HK-2 (cell line): ENCODE measurements at regions not wholly inside any gene's neighbourhood (a gene's known extent, or its start where the extent isn't known, plus 50 kb on each side); places are given as distances from the start of the nearest gene placed in this dataset.
"Not testable (repeated sequence)": the region's sequence is repeated elsewhere in the genome, so short reads cannot be mapped to it uniquely, and the experiment has no call there.

Experiments
- DNase-seq: peaks from one replicate; pipeline ENCODE4 v3.0.0-alpha.2; 2018; ENCODE audit not compliant: unreplicated experiment

- no peak for DNase-seq
Observed at GRCh38 chr7:41466760-41467384, 236.0 kb downstream of the INHBA start.

GRCh38 chr7:41465571-41465970 is 237.3 kb downstream of the INHBA start:
- DNase-seq, result no peak

- DNase-seq, result no peak
Observed at GRCh38 chr7:41463770-41464470, 239.0 kb downstream of the INHBA start.

- DNase-seq, result no peak
Observed at GRCh38 chr7:41459623-41460261, 243.1 kb downstream of the INHBA start.

GRCh38 chr7:41459183-41459582 is 243.7 kb downstream of the INHBA start:
- no peak for DNase-seq

GRCh38 chr7:41457832-41458437 is 245.0 kb downstream of the INHBA start:
- DNase-seq, result no peak

- no peak for DNase-seq
Observed at GRCh38 chr7:41451826-41452225, 251.1 kb downstream of the INHBA start.

- no peak for DNase-seq
Observed at GRCh38 chr7:41449694-41450093, 253.2 kb downstream of the INHBA start.

- no peak for DNase-seq
Observed at GRCh38 chr7:41449286-41449685, 253.6 kb downstream of the INHBA start.

GRCh38 chr7:41448104-41448503 is 254.8 kb downstream of the INHBA start:
- DNase-seq, result no peak

GRCh38 chr7:41447450-41448042 is 255.3 kb downstream of the INHBA start:
- DNase-seq, result no peak

- DNase-seq, result no peak
Observed at GRCh38 chr7:41446606-41447449, 256.1 kb downstream of the INHBA start.

- no peak for DNase-seq
Observed at GRCh38 chr7:41445946-41446345, 256.9 kb downstream of the INHBA start.

- no peak for DNase-seq
Observed at GRCh38 chr7:41445432-41445831, 257.5 kb downstream of the INHBA start.

GRCh38 chr7:41439515-41439879 is 263.4 kb downstream of the INHBA start:
- DNase-seq, result no peak

GRCh38 chr7:41438705-41439514 is 264.0 kb downstream of the INHBA start:
- DNase-seq, result no peak

- peak; percentile 24 for DNase-seq
Observed at GRCh38 chr7:41437257-41438196, 265.4 kb downstream of the INHBA start.

- no peak for DNase-seq
Observed at GRCh38 chr7:41436139-41436538, 266.8 kb downstream of the INHBA start.

- DNase-seq, result not testable (repeated sequence)
Observed at GRCh38 chr7:41435020-41435419, 267.9 kb downstream of the INHBA start.
